ENCODE measurements at regions not wholly inside any gene's neighbourhood (a gene's known extent, or its start where the extent isn't known, plus 50 kb on each side); places are given as distances from the start of the nearest gene placed in this dataset.

- no peaks in the 10 kb centered on the region for H3K4me1 ChIP-seq (ENCODE audit: control insufficient read depth in 1 of 2, insufficient read depth in 2 of 2, low read length in 2 of 2)
- intact Hi-C loops (cut with DNase I): no loop called here
- 50 to 66% methylated on average over 1 of the region's 1 CpG for WGBS, 2 donors
Measured at GRCh38 chr1:96290033-96290432, 431.6 kb upstream of the PTBP2 start.

GRCh38 chr1:96290801-96291200 is 430.8 kb upstream of the PTBP2 start:
- no peak overlapping the region for H3K27ac ChIP-seq (ENCODE audit: low read depth in 1 of 2, low read length in 2 of 2)
- no peaks in the 10 kb centered on the region for H3K4me1 ChIP-seq (ENCODE audit: control insufficient read depth in 1 of 2, insufficient read depth in 2 of 2, low read length in 2 of 2)
- ATAC-seq (ENCODE audit: low FRiP score) (no peak), DNase-seq (no peak)
- H3K4me3 ChIP-seq (ENCODE audit: low read length in 2 of 2): no peak overlapping the region
- no peaks in the 10 kb centered on the region for H3K27me3 ChIP-seq (ENCODE audit: control insufficient read depth in 1 of 2, insufficient read depth in 2 of 2, low read length in 1 of 2)
- peaks cover 3% of the 10 kb centered on the region for H3K9me3 ChIP-seq (ENCODE audit: control insufficient read depth, low read length)
- H3K36me3 ChIP-seq (ENCODE audit: control insufficient read depth in 1 of 2, insufficient read depth in 2 of 2, low read length in 1 of 2): no peaks in the 10 kb centered on the region
- intact Hi-C loops (cut with DNase I): no loop called here

More at GRCh38 chr1:96290033-96290432, 431.6 kb upstream of the PTBP2 start:
- no peak for ATAC-seq (ENCODE audit: low FRiP score)
- Histone ChIP-seq H3K27me3 (ENCODE audit: control insufficient read depth in 1 of 2, insufficient read depth in 2 of 2, low read length in 1 of 2) (no peaks in the 10 kb centered on the region), H3K4me3 (ENCODE audit: low read length in 2 of 2) (no peak overlapping the region), H3K27ac (ENCODE audit: low read depth in 1 of 2, low read length in 2 of 2) (no peak overlapping the region), H3K9me3 (ENCODE audit: control insufficient read depth, low read length) (peaks cover 3% of the 10 kb centered on the region), H3K36me3 (ENCODE audit: control insufficient read depth in 1 of 2, insufficient read depth in 2 of 2, low read length in 1 of 2) (no peaks in the 10 kb centered on the region)
- DNase-seq: no peak

GRCh38 chr1:96291468-96291867 is 430.1 kb upstream of the PTBP2 start:
- DNase-seq: no peak
- intact Hi-C loops (cut with DNase I): no loop called here
- no peak for ATAC-seq (ENCODE audit: low FRiP score)
- no peaks in the 10 kb centered on the region for H3K4me1 ChIP-seq (ENCODE audit: control insufficient read depth in 1 of 2, insufficient read depth in 2 of 2, low read length in 2 of 2)
- H3K4me3 ChIP-seq (ENCODE audit: low read length in 2 of 2): no peak overlapping the region
- H3K36me3 ChIP-seq (ENCODE audit: control insufficient read depth in 1 of 2, insufficient read depth in 2 of 2, low read length in 1 of 2): no peaks in the 10 kb centered on the region
- 85 to 90% methylated on average over 2 of the region's 2 CpGs for WGBS, 2 donors
- no peak overlapping the region for H3K27ac ChIP-seq (ENCODE audit: low read depth in 1 of 2, low read length in 2 of 2)
- H3K9me3 ChIP-seq (ENCODE audit: control insufficient read depth, low read length): peaks cover 3% of the 10 kb centered on the region
- H3K27me3 ChIP-seq (ENCODE audit: control insufficient read depth in 1 of 2, insufficient read depth in 2 of 2, low read length in 1 of 2): no peaks in the 10 kb centered on the region

GRCh38 chr1:96292141-96292540 is 429.4 kb upstream of the PTBP2 start:
- no peak overlapping the region for H3K27ac ChIP-seq (ENCODE audit: low read depth in 1 of 2, low read length in 2 of 2)
- no peaks in the 10 kb centered on the region for H3K4me1 ChIP-seq (ENCODE audit: control insufficient read depth in 1 of 2, insufficient read depth in 2 of 2, low read length in 2 of 2)
- 88 to 99% methylated on average over 2 of the region's 2 CpGs for WGBS, 2 donors
- H3K4me3 ChIP-seq (ENCODE audit: low read length in 2 of 2): no peak overlapping the region
- no peaks in the 10 kb centered on the region for H3K27me3 ChIP-seq (ENCODE audit: control insufficient read depth in 1 of 2, insufficient read depth in 2 of 2, low read length in 1 of 2)
- no peaks in the 10 kb centered on the region for H3K36me3 ChIP-seq (ENCODE audit: control insufficient read depth in 1 of 2, insufficient read depth in 2 of 2, low read length in 1 of 2)
- intact Hi-C loops (cut with DNase I): no loop called here
- peaks cover 3% of the 10 kb centered on the region for H3K9me3 ChIP-seq (ENCODE audit: control insufficient read depth, low read length)
- no peak for ATAC-seq (ENCODE audit: low FRiP score)
- no peak for DNase-seq

GRCh38 chr1:96296991-96297390 is 424.6 kb upstream of the PTBP2 start:
- no peaks in the 10 kb centered on the region for H3K9me3 ChIP-seq (ENCODE audit: control insufficient read depth, low read length)
- H3K36me3 ChIP-seq (ENCODE audit: control insufficient read depth in 1 of 2, insufficient read depth in 2 of 2, low read length in 1 of 2): no peaks in the 10 kb centered on the region
- ATAC-seq (ENCODE audit: low FRiP score) (no peak), DNase-seq (no peak)
- H3K4me1 ChIP-seq (ENCODE audit: control insufficient read depth in 1 of 2, insufficient read depth in 2 of 2, low read length in 2 of 2): no peaks in the 10 kb centered on the region
- intact Hi-C loops (cut with DNase I): no loop called here
- H3K27ac ChIP-seq (ENCODE audit: low read depth in 1 of 2, low read length in 2 of 2): no peak overlapping the region
- H3K4me3 ChIP-seq (ENCODE audit: low read length in 2 of 2): no peak overlapping the region
- H3K27me3 ChIP-seq (ENCODE audit: control insufficient read depth in 1 of 2, insufficient read depth in 2 of 2, low read length in 1 of 2): no peaks in the 10 kb centered on the region
- 74 to 75% methylated on average over 2 of the region's 2 CpGs for WGBS, 2 donors

GRCh38 chr1:96306809-96307560 is 414.6 kb upstream of the PTBP2 start:
- Histone ChIP-seq H3K36me3 (ENCODE audit: control insufficient read depth in 1 of 2, insufficient read depth in 2 of 2, low read length in 1 of 2) (no peaks in the 10 kb centered on the region), H3K27me3 (ENCODE audit: control insufficient read depth in 1 of 2, insufficient read depth in 2 of 2, low read length in 1 of 2) (no peaks in the 10 kb centered on the region), H3K4me3 (ENCODE audit: low read length in 2 of 2) (no peak overlapping the region), H3K9me3 (ENCODE audit: control insufficient read depth, low read length) (no peaks in the 10 kb centered on the region), H3K27ac (ENCODE audit: low read depth in 1 of 2, low read length in 2 of 2) (no peak overlapping the region), H3K4me1 (ENCODE audit: control insufficient read depth in 1 of 2, insufficient read depth in 2 of 2, low read length in 2 of 2) (no peaks in the 10 kb centered on the region)
- ATAC-seq (ENCODE audit: low FRiP score) (peak; percentile 63), DNase-seq (no peak)
- 75 to 93% methylated on average over 7 of the region's 7 CpGs for WGBS, 2 donors
- intact Hi-C loops (cut with DNase I): no loop called here

GRCh38 chr1:96308314-96308713 is 413.3 kb upstream of the PTBP2 start:
- Histone ChIP-seq H3K4me3 (ENCODE audit: low read length in 2 of 2) (no peak overlapping the region), H3K27me3 (ENCODE audit: control insufficient read depth in 1 of 2, insufficient read depth in 2 of 2, low read length in 1 of 2) (no peaks in the 10 kb centered on the region), H3K9me3 (ENCODE audit: control insufficient read depth, low read length) (no peaks in the 10 kb centered on the region), H3K36me3 (ENCODE audit: control insufficient read depth in 1 of 2, insufficient read depth in 2 of 2, low read length in 1 of 2) (no peaks in the 10 kb centered on the region), H3K4me1 (ENCODE audit: control insufficient read depth in 1 of 2, insufficient read depth in 2 of 2, low read length in 2 of 2) (no peaks in the 10 kb centered on the region), H3K27ac (ENCODE audit: low read depth in 1 of 2, low read length in 2 of 2) (no peak overlapping the region)
- WGBS, 2 donors: 71 to 72% methylated on average over 5 of the region's 5 CpGs
- no peak for ATAC-seq (ENCODE audit: low FRiP score)
- DNase-seq: no peak
- intact Hi-C loops (cut with DNase I): no loop called here

GRCh38 chr1:96309783-96310182 is 411.8 kb upstream of the PTBP2 start:
- no peaks in the 10 kb centered on the region for H3K27me3 ChIP-seq (ENCODE audit: control insufficient read depth in 1 of 2, insufficient read depth in 2 of 2, low read length in 1 of 2)
- 92 to 96% methylated on average over 1 of the region's 1 CpG for WGBS, 2 donors
- intact Hi-C loops (cut with DNase I): no loop called here
- H3K4me1 ChIP-seq (ENCODE audit: control insufficient read depth in 1 of 2, insufficient read depth in 2 of 2, low read length in 2 of 2): no peaks in the 10 kb centered on the region
- ATAC-seq (ENCODE audit: low FRiP score): peak; percentile 65
- H3K9me3 ChIP-seq (ENCODE audit: control insufficient read depth, low read length): no peaks in the 10 kb centered on the region
- no peak overlapping the region for H3K27ac ChIP-seq (ENCODE audit: low read depth in 1 of 2, low read length in 2 of 2)
- no peak for DNase-seq
- H3K36me3 ChIP-seq (ENCODE audit: control insufficient read depth in 1 of 2, insufficient read depth in 2 of 2, low read length in 1 of 2): no peaks in the 10 kb centered on the region
- no peak overlapping the region for H3K4me3 ChIP-seq (ENCODE audit: low read length in 2 of 2)

GRCh38 chr1:96313216-96313615 is 408.4 kb upstream of the PTBP2 start:
- intact Hi-C loops (cut with DNase I): no loop called here
- no peak for ATAC-seq (ENCODE audit: low FRiP score)
- 47 to 75% methylated on average over 1 of the region's 1 CpG for WGBS, 2 donors

More at GRCh38 chr1:96313216-96313615, 408.4 kb upstream of the PTBP2 start:
- Histone ChIP-seq H3K27me3 (ENCODE audit: control insufficient read depth in 1 of 2, insufficient read depth in 2 of 2, low read length in 1 of 2) (no peaks in the 10 kb centered on the region), H3K4me1 (ENCODE audit: control insufficient read depth in 1 of 2, insufficient read depth in 2 of 2, low read length in 2 of 2) (no peaks in the 10 kb centered on the region), H3K9me3 (ENCODE audit: control insufficient read depth, low read length) (no peaks in the 10 kb centered on the region), H3K4me3 (ENCODE audit: low read length in 2 of 2) (no peak overlapping the region), H3K36me3 (ENCODE audit: control insufficient read depth in 1 of 2, insufficient read depth in 2 of 2, low read length in 1 of 2) (no peaks in the 10 kb centered on the region), H3K27ac (ENCODE audit: low read depth in 1 of 2, low read length in 2 of 2) (no peak overlapping the region)
- no peak for DNase-seq
